ENCODE measurements at regions not wholly inside any gene's neighbourhood (a gene's known extent, or its start where the extent isn't known, plus 50 kb on each side); places are given as distances from the start of the nearest gene placed in this dataset.

- H3K4me1 ChIP-seq (ENCODE audit: control insufficient read depth, insufficient read depth, low read length), result peaks cover 16% of the 10 kb centered on the region
- TF ChIP-seq ZNF274 (IDR thresholded peaks at IDR 0.05; ENCODE audit: low read length), result no peak
- no peak for TF ChIP-seq ZNF274 (tag by site-specific recombination; IDR thresholded peaks at IDR 0.05; ENCODE audit: borderline replicate concordance)
- no peak for TF ChIP-seq ZBTB21 (tag by site-specific recombination; IDR thresholded peaks at IDR 0.05)
- TF ChIP-seq ZNF148 (tag by site-specific recombination; IDR thresholded peaks at IDR 0.05; ENCODE audit: borderline replicate concordance), result no peak
- TF ChIP-seq ZNF624 (tag by site-specific recombination; IDR thresholded peaks at IDR 0.05), result no peak
- TF ChIP-seq ZFP41 (tag by site-specific recombination; IDR thresholded peaks at IDR 0.05; ENCODE audit: borderline replicate concordance), result no peak
- TF ChIP-seq ZXDB (tag by site-specific recombination; IDR thresholded peaks at IDR 0.05), result no peak
- no peak for TF ChIP-seq ZSCAN23 (tag by site-specific recombination; IDR thresholded peaks at IDR 0.05)
- TF ChIP-seq SCRT1 (tag by site-specific recombination; IDR thresholded peaks at IDR 0.05; ENCODE audit: borderline replicate concordance), result no peak
- no peak for TF ChIP-seq BCL11A (tag by site-specific recombination; IDR thresholded peaks at IDR 0.05; ENCODE audit: low read depth)
- no peak for TF ChIP-seq ZNF654 (tag by site-specific recombination; IDR thresholded peaks at IDR 0.05; ENCODE audit: low read depth)
- no peak for TF ChIP-seq KLF7 (tag by site-specific recombination; IDR thresholded peaks at IDR 0.05; ENCODE audit: borderline replicate concordance)
- TF ChIP-seq ZNF610 (tag by site-specific recombination; IDR thresholded peaks at IDR 0.05; ENCODE audit: borderline replicate concordance), result no peak
- no peak for TF ChIP-seq ZNF24 (tag by site-specific recombination; IDR thresholded peaks at IDR 0.05)
- ChIA-PET CTCF (interaction anchor here (0.6 to 1.2 kb wide), 4 partner anchors 22 to 1757 kb away, joined by 3 to 6 read pairs (median 4); no protein-coding TSS in a partner anchor), POLR2A (interaction anchor here (1.0 to 1.6 kb wide), 4 partner anchors 23 to 353 kb away, joined by 4 to 9 read pairs (median 4); no protein-coding TSS in a partner anchor)
- no peaks in the 10 kb centered on the region for H3K36me3 ChIP-seq (ENCODE audit: control insufficient read depth in 2 of 2, insufficient read depth in 1 of 2, low read length in 2 of 2)
- H3K9me3 ChIP-seq (ENCODE audit: control insufficient read depth, insufficient read depth, low read depth, low read length), result no peaks in the 10 kb centered on the region
- H3K27ac ChIP-seq (ENCODE audit: extremely low read depth, low read depth, low read length), result 0 out of 2 replicates have a peak overlapping the region, but pooled peaks have one; percentile 54
- H3K4me3 ChIP-seq (ENCODE audit: low read depth, low read length), result no peak overlapping the region
Measured at GRCh38 chr16:86928523-86929011, 350.2 kb downstream of the FOXL1 start.

- ChIA-PET POLR2A (interaction anchor here (0.5 to 1.6 kb wide), 5 partner anchors 23 to 581 kb away, joined by 4 to 11 read pairs (median 5); no protein-coding TSS in a partner anchor), CTCF (interaction anchor here (0.6 to 1.2 kb wide), 4 partner anchors 23 to 1758 kb away, joined by 3 to 6 read pairs (median 4); no protein-coding TSS in a partner anchor)
- peaks cover 16% of the 10 kb centered on the region for H3K4me1 ChIP-seq (ENCODE audit: control insufficient read depth, insufficient read depth, low read length)
- TF ChIP-seq REST (tag by site-specific recombination; IDR thresholded peaks at IDR 0.05), result peak; percentile 84
- no peak for TF ChIP-seq ZNF266 (tag by site-specific recombination; IDR thresholded peaks at IDR 0.05; ENCODE audit: low read depth)
- TF ChIP-seq ZBTB48 (tag by site-specific recombination; IDR thresholded peaks at IDR 0.05), result peak; percentile 47; the same call in 1 of the 2 replicates
- no peak for TF ChIP-seq GFI1B (tag by site-specific recombination; IDR thresholded peaks at IDR 0.05)
- TF ChIP-seq ZSCAN30 (tag by site-specific recombination; IDR thresholded peaks at IDR 0.05), result no peak
- TF ChIP-seq ZNF837 (tag by site-specific recombination; IDR thresholded peaks at IDR 0.05), result no peak
- 0 out of 2 replicates have a peak, but pooled peaks have one; percentile 28 for TF ChIP-seq ZBTB21 (tag by site-specific recombination; IDR thresholded peaks at IDR 0.05)
- TF ChIP-seq ZBTB17 (tag by site-specific recombination; IDR thresholded peaks at IDR 0.05), result peak; percentile 93
- TF ChIP-seq ZNF596 (tag by site-specific recombination; IDR thresholded peaks at IDR 0.05), result no peak
- TF ChIP-seq ZNF571 (tag by site-specific recombination; IDR thresholded peaks at IDR 0.05), result no peak
- TF ChIP-seq ZNF692 (tag by site-specific recombination; IDR thresholded peaks at IDR 0.05), result peak; percentile 62
- no peak for TF ChIP-seq ZNF560 (tag by site-specific recombination; IDR thresholded peaks at IDR 0.05; ENCODE audit: borderline replicate concordance)
- TF ChIP-seq ZNF660 (tag by site-specific recombination; IDR thresholded peaks at IDR 0.05), result peak; percentile 82
- TF ChIP-seq ZNF202 (tag by site-specific recombination; IDR thresholded peaks at IDR 0.05; ENCODE audit: borderline replicate concordance), result no peak
Measured at GRCh38 chr16:86929057-86929871, 350.9 kb downstream of the FOXL1 start.

More at GRCh38 chr16:86929057-86929871, 350.9 kb downstream of the FOXL1 start:
- Histone ChIP-seq H3K27ac (ENCODE audit: extremely low read depth, low read depth, low read length) (peak overlapping the region; percentile 54), H3K4me3 (ENCODE audit: low read depth, low read length) (no peak overlapping the region; the same call in 1 of the 2 replicates), H3K36me3 (ENCODE audit: control insufficient read depth in 2 of 2, insufficient read depth in 1 of 2, low read length in 2 of 2) (no peaks in the 10 kb centered on the region), H3K9me3 (ENCODE audit: control insufficient read depth, insufficient read depth, low read depth, low read length) (no peaks in the 10 kb centered on the region)
